ENCODE measurements at regions not wholly inside any gene's neighbourhood (a gene's known extent, or its start where the extent isn't known, plus 50 kb on each side); places are given as distances from the start of the nearest gene placed in this dataset.

- DNase-seq (ENCODE audit: extremely low spot score), result no peak
- Histone ChIP-seq H3K4me3 (no peak overlapping the region), H3K4me1 (no peaks in the 10 kb centered on the region), H3K27me3 (no peaks in the 10 kb centered on the region), H3K9me3 (peaks cover 0 to 10% (median 5%) of the 10 kb centered on the region in 4 donors), H3K27ac (replicated peaks in 1 of 4) (no peak overlapping the region), H3K36me3 (no peaks in the 10 kb centered on the region)
- intact Hi-C loops (cut with DNase I), result no loop called here
- no peak for TF ChIP-seq POLR2A (IDR thresholded peaks at IDR 0.05; ENCODE audit: low read depth)
- TF ChIP-seq CTCF (IDR thresholded peaks at IDR 0.05), result no peak
- no peak for TF ChIP-seq POLR2AphosphoS5 (IDR thresholded peaks at IDR 0.05)
- TF ChIP-seq EP300 (IDR thresholded peaks at IDR 0.05), result no peak
- WGBS, result 97% methylated on average over 7 of the region's 25 CpGs
These were observed 1141.8 kb downstream of the PCDH17 start for GRCh38 chr13:58773280-58773859.

GRCh38 chr13:58782736-58783135 lies 1151.2 kb downstream of the PCDH17 start:
- DNase-seq (ENCODE audit: extremely low spot score), result no peak
- TF ChIP-seq POLR2AphosphoS5 (IDR thresholded peaks at IDR 0.05) (no peak), POLR2A (IDR thresholded peaks at IDR 0.05; ENCODE audit: low read depth) (no peak), CTCF (IDR thresholded peaks at IDR 0.05) (no peak), EP300 (IDR thresholded peaks at IDR 0.05) (no peak)
- intact Hi-C loops (cut with DNase I), result no loop called here

GRCh38 chr13:58792854-58793253 lies 1161.3 kb downstream of the PCDH17 start:
- no peak for TF ChIP-seq POLR2AphosphoS5 (IDR thresholded peaks at IDR 0.05)
- no peak for TF ChIP-seq CTCF (IDR thresholded peaks at IDR 0.05)
- intact Hi-C loops (cut with DNase I), result no loop called here

More at GRCh38 chr13:58782736-58783135, 1151.2 kb downstream of the PCDH17 start:
- Histone ChIP-seq H3K4me3 (no peak overlapping the region), H3K4me1 (no peaks in the 10 kb centered on the region), H3K9me3 (no peaks in the 10 kb centered on the region), H3K27me3 (no peaks in the 10 kb centered on the region), H3K27ac (replicated peaks in 1 of 4) (no peak overlapping the region), H3K36me3 (no peaks in the 10 kb centered on the region)
- 86% methylated on average over 1 of the region's 1 CpG for WGBS

GRCh38 chr13:58795715-58796114 lies 1164.2 kb downstream of the PCDH17 start:
- WGBS, result 64% methylated on average over 2 of the region's 2 CpGs
- no peaks in the 10 kb centered on the region for H3K4me1 ChIP-seq
- no peaks in the 10 kb centered on the region for H3K36me3 ChIP-seq
- intact Hi-C loops (cut with DNase I), result no loop called here
- no peaks in the 10 kb centered on the region for H3K9me3 ChIP-seq
- H3K27ac ChIP-seq (replicated peaks in 1 of 4), result no peak overlapping the region
- no peaks in the 10 kb centered on the region for H3K27me3 ChIP-seq
- TF ChIP-seq CTCF (IDR thresholded peaks at IDR 0.05) (no peak), POLR2A (IDR thresholded peaks at IDR 0.05; ENCODE audit: low read depth) (no peak), POLR2AphosphoS5 (IDR thresholded peaks at IDR 0.05) (no peak), EP300 (IDR thresholded peaks at IDR 0.05) (no peak)
- H3K4me3 ChIP-seq, result no peak overlapping the region
- DNase-seq (ENCODE audit: extremely low spot score), result no peak

More at GRCh38 chr13:58792854-58793253, 1161.3 kb downstream of the PCDH17 start:
- no peak overlapping the region for H3K27ac ChIP-seq (replicated peaks in 1 of 4)
- no peaks in the 10 kb centered on the region for H3K9me3 ChIP-seq
- H3K4me3 ChIP-seq, result no peak overlapping the region
- H3K4me1 ChIP-seq, result no peaks in the 10 kb centered on the region
- no peak for DNase-seq (ENCODE audit: extremely low spot score)
- no peaks in the 10 kb centered on the region for H3K27me3 ChIP-seq
- 79% methylated on average over 2 of the region's 2 CpGs for WGBS
- no peaks in the 10 kb centered on the region for H3K36me3 ChIP-seq

- intact Hi-C loops (cut with DNase I), result no loop called here
- Histone ChIP-seq H3K27ac (replicated peaks in 1 of 4) (no peak overlapping the region), H3K9me3 (no peaks in the 10 kb centered on the region), H3K27me3 (no peaks in the 10 kb centered on the region), H3K36me3 (no peaks in the 10 kb centered on the region), H3K4me1 (no peaks in the 10 kb centered on the region), H3K4me3 (no peak overlapping the region)
- no peak for DNase-seq (ENCODE audit: extremely low spot score)
- TF ChIP-seq EP300 (IDR thresholded peaks at IDR 0.05), result no peak
- TF ChIP-seq POLR2A (IDR thresholded peaks at IDR 0.05; ENCODE audit: low read depth), result no peak
- no peak for TF ChIP-seq CTCF (IDR thresholded peaks at IDR 0.05)
- no peak for TF ChIP-seq POLR2AphosphoS5 (IDR thresholded peaks at IDR 0.05)
These were observed 1173.3 kb downstream of the PCDH17 start for GRCh38 chr13:58804832-58805231.
